ENCODE measurements at regions not wholly inside any gene's neighbourhood (a gene's known extent, or its start where the extent isn't known, plus 50 kb on each side); places are given as distances from the start of the nearest gene placed in this dataset.

- Histone ChIP-seq H3K4me1 (ENCODE audit: insufficient read depth) (no peaks in the 10 kb centered on the region), H3K27me3 (no peaks in the 10 kb centered on the region), H3K4me2 (no peak overlapping the region), H3K9me3 (ENCODE audit: low read depth) (no peaks in the 10 kb centered on the region), H4K20me1 (ENCODE audit: insufficient read depth, poor library complexity, severe bottlenecking) (no peaks in the 10 kb centered on the region), H3K79me2 (no peaks in the 10 kb centered on the region), H3K4me3 (no peak overlapping the region), H3K9me2 (replicated peaks; ENCODE audit: insufficient read depth) (no peaks in the 10 kb centered on the region), H3K27ac (no peak overlapping the region), H2AFZ (no peak overlapping the region), H3K36me3 (replicated peaks; ENCODE audit: insufficient read depth, low read depth) (no peaks in the 10 kb centered on the region)
- no peak for DNase-seq (ENCODE audit: low spot score)
- 68% methylated on average over 2 of the region's 2 CpGs for WGBS (ENCODE audit: low lambda C conversion rate, missing lambda C conversion rate)
- no peak for TF ChIP-seq EZH2 (IDR thresholded peaks at IDR 0.05; ENCODE audit: borderline replicate concordance)
Observed at GRCh38 chr5:161077936-161078545, 226.0 kb upstream of the ATP10B start.

- TF ChIP-seq EZH2phosphoT487 (IDR thresholded peaks at IDR 0.05; ENCODE audit: low read depth, severe bottlenecking, unreplicated experiment), result no peak
- no peak overlapping the region for H2AFZ ChIP-seq
Observed at GRCh38 chr5:161077496-161077895, 225.5 kb upstream of the ATP10B start.

GRCh38 chr5:161064781-161065180, 212.8 kb upstream of the ATP10B start:
- H3K9me2 ChIP-seq (replicated peaks; ENCODE audit: insufficient read depth), result no peaks in the 10 kb centered on the region
- H3K4me3 ChIP-seq, result no peak overlapping the region
- no peak overlapping the region for H3K4me2 ChIP-seq
- no peak for DNase-seq (ENCODE audit: low spot score)
- TF ChIP-seq EZH2 (IDR thresholded peaks at IDR 0.05; ENCODE audit: borderline replicate concordance) (no peak), EZH2phosphoT487 (IDR thresholded peaks at IDR 0.05; ENCODE audit: low read depth, severe bottlenecking, unreplicated experiment) (no peak), CTCF (IDR thresholded peaks at IDR 0.05; ENCODE audit: poor library complexity) (no peak)
- H3K4me1 ChIP-seq (ENCODE audit: insufficient read depth), result no peaks in the 10 kb centered on the region
- H3K27ac ChIP-seq, result no peak overlapping the region
- H2AFZ ChIP-seq, result no peak overlapping the region
- no peaks in the 10 kb centered on the region for H3K79me2 ChIP-seq
- H3K36me3 ChIP-seq (replicated peaks; ENCODE audit: insufficient read depth, low read depth), result no peaks in the 10 kb centered on the region
- 40% methylated on average over 2 of the region's 2 CpGs for WGBS (ENCODE audit: low lambda C conversion rate, missing lambda C conversion rate)
- H4K20me1 ChIP-seq (ENCODE audit: insufficient read depth, poor library complexity, severe bottlenecking), result no peaks in the 10 kb centered on the region
- H3K27me3 ChIP-seq, result no peaks in the 10 kb centered on the region
- H3K9me3 ChIP-seq (ENCODE audit: low read depth), result no peaks in the 10 kb centered on the region

More at GRCh38 chr5:161077496-161077895, 225.5 kb upstream of the ATP10B start:
- Histone ChIP-seq H3K4me2 (no peak overlapping the region), H3K9me2 (replicated peaks; ENCODE audit: insufficient read depth) (no peaks in the 10 kb centered on the region), H3K4me3 (no peak overlapping the region), H3K36me3 (replicated peaks; ENCODE audit: insufficient read depth, low read depth) (no peaks in the 10 kb centered on the region), H3K27me3 (no peaks in the 10 kb centered on the region), H3K9me3 (ENCODE audit: low read depth) (no peaks in the 10 kb centered on the region), H3K4me1 (ENCODE audit: insufficient read depth) (no peaks in the 10 kb centered on the region), H3K79me2 (no peaks in the 10 kb centered on the region), H4K20me1 (ENCODE audit: insufficient read depth, poor library complexity, severe bottlenecking) (no peaks in the 10 kb centered on the region), H3K27ac (no peak overlapping the region)
- WGBS (ENCODE audit: low lambda C conversion rate, missing lambda C conversion rate), result 85% methylated on average over 2 of the region's 2 CpGs
- no peak for DNase-seq (ENCODE audit: low spot score)

GRCh38 chr5:161064297-161064696, 212.3 kb upstream of the ATP10B start:
- H3K4me3 ChIP-seq, result no peak overlapping the region
- no peak overlapping the region for H2AFZ ChIP-seq
- no peaks in the 10 kb centered on the region for H4K20me1 ChIP-seq (ENCODE audit: insufficient read depth, poor library complexity, severe bottlenecking)
- no peaks in the 10 kb centered on the region for H3K79me2 ChIP-seq
- no peaks in the 10 kb centered on the region for H3K4me1 ChIP-seq (ENCODE audit: insufficient read depth)
- H3K36me3 ChIP-seq (replicated peaks; ENCODE audit: insufficient read depth, low read depth), result no peaks in the 10 kb centered on the region
- TF ChIP-seq EZH2 (IDR thresholded peaks at IDR 0.05; ENCODE audit: borderline replicate concordance) (no peak), CTCF (IDR thresholded peaks at IDR 0.05; ENCODE audit: poor library complexity) (no peak), EZH2phosphoT487 (IDR thresholded peaks at IDR 0.05; ENCODE audit: low read depth, severe bottlenecking, unreplicated experiment) (no peak)
- no peaks in the 10 kb centered on the region for H3K9me3 ChIP-seq (ENCODE audit: low read depth)
- DNase-seq (ENCODE audit: low spot score), result no peak
- no peaks in the 10 kb centered on the region for H3K27me3 ChIP-seq
- H3K9me2 ChIP-seq (replicated peaks; ENCODE audit: insufficient read depth), result no peaks in the 10 kb centered on the region
- WGBS (ENCODE audit: low lambda C conversion rate, missing lambda C conversion rate), result 75% methylated on average over 2 of the region's 2 CpGs
- H3K27ac ChIP-seq, result no peak overlapping the region
- no peak overlapping the region for H3K4me2 ChIP-seq
